ENCODE measurements at regions not wholly inside any gene's neighbourhood (a gene's known extent, or its start where the extent isn't known, plus 50 kb on each side); places are given as distances from the start of the nearest gene placed in this dataset.
"Not testable (repeated sequence)": the region's sequence is repeated elsewhere in the genome, so short reads cannot be mapped to it uniquely, and the experiment has no call there.

DNA sequence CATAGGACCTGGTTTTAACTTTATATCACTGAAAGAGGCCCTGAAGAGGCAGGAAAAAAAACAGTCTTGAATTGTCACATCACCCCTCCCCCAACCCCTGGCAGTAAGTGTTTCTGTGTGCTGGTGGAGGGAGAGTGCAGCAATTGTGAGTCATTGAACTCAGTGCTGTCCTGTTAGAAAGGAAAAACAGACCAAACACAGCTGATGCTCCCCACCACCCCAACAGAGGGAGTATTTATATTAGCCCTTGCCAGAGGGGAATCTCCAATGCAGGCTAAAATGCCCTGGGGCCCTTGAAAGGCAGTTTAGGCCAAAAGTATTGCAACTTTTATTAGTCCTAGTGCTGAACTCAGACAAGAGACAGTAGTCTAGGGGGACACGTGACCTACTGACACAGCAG is 197.8 kb upstream of the AGTR2 start:
- DNase-seq = peak; percentile 34

GRCh38 chrX:115978068-115978467 is 192.5 kb upstream of the AGTR2 start:
- DNase-seq = no peak

- not testable (repeated sequence) for DNase-seq
These were observed 187.4 kb upstream of the AGTR2 start for GRCh38 chrX:115983148-115983547.

- DNase-seq = not testable (repeated sequence)
These were observed 183.1 kb upstream of the AGTR2 start for GRCh38 chrX:115987464-115987863.

DNA sequence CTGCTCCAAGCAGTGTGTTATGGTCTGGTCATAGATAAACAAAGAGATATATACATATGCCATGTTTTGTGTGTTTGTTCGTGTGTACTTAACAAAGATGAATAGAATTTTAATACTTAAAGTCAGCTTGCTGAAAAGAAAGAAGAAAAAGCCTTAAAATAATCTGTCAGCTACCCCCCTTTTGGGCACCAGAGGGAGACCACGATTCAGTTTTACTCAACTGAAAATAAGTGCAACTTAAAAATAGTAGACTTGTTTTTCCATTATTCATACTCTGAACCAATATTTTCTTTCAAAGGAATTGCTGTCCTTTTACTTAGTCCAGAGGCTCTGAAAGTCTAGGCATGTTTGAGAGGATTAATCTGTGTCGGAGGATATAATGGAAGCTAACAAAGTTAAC is 181.7 kb upstream of the AGTR2 start:
- no peak for DNase-seq

- no peak for DNase-seq
These were observed 180.9 kb upstream of the AGTR2 start for GRCh38 chrX:115989686-115990085.

DNA sequence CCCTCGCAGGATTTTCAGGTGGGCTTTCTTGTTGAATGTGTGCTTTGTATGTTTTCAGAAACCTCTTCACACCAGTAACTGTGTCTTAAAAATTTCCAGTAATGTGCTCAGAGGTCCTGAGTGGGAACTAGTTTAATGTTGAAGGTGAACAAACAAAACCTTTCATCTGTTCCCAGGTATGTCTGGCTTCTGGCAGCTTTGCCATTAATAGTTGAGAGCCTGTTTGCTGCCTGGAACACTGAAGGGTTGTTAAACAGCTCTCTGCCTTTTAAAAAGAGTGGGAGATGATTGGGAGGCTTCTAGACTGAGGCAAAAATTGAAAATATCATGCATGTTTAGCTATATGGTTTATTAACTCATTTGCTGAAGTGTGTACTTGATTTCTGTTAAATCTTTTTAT is 161.2 kb upstream of the AGTR2 start:
- no peak for DNase-seq

DNA sequence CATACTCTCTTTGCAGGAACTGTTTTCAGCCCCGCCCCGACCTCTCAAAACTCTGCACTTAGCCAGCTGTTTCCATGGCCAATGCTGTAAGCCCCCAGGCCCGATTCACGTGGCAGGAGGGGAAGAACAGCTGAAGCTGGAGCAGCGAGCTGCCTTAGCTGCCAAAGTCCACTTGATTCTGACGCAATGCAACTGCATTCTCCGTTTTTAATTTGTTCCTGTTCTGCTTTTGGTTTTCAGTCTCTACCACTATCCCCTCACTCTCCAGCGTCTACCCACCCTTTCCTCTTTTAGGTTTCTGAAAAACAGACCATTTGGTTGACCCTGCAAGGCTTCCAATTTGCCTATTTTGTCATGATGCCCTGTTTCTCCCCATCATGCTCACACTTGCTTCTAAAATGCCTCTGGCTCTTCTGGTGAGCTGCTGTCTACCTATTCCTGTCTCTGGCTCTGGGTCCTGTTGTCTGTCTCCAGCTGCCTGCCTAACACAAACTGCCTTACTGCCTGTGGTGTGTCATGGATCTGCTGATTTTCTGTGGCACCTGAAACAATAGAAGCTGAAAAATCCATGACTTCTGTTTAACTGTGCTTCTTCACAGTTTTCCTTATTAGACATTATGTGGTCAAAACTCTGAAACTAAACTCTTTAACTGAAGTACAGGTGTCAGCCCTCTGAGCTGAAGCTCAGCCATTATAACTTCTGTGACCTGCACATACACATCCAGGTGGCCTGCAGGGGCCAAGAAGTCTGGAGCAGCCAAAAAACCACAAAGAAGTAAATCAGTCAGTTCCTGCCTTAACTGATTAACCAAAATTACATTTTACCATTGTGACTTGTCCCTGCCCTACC is 160.5 kb upstream of the AGTR2 start:
- DNase-seq = no peak

- DNase-seq = no peak
These were observed 159.6 kb upstream of the AGTR2 start for GRCh38 chrX:116010939-116011338.

DNA sequence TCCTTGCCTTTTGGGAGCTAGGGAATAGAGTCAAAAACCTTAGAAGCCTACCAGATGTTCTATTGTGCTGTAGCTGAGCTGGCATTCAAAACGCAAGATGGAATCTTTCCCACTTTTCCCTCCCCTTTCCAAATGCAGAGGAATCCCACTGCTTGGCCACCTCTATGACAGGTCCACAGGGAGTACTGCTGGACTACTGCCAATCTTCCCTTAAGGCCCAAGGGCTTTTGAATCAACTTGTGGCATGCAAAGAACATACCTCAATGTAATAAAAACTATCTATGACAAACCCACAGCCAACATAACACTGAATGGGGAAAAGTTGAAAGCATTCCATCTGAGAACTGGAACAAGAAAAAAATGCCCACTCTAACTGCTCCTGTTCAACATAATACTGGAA is 139.2 kb upstream of the AGTR2 start:
- no peak for DNase-seq

Data from EL (cell line).